ENCODE measurements at regions not wholly inside any gene's neighbourhood (a gene's known extent, or its start where the extent isn't known, plus 50 kb on each side); places are given as distances from the start of the nearest gene placed in this dataset.

DNA sequence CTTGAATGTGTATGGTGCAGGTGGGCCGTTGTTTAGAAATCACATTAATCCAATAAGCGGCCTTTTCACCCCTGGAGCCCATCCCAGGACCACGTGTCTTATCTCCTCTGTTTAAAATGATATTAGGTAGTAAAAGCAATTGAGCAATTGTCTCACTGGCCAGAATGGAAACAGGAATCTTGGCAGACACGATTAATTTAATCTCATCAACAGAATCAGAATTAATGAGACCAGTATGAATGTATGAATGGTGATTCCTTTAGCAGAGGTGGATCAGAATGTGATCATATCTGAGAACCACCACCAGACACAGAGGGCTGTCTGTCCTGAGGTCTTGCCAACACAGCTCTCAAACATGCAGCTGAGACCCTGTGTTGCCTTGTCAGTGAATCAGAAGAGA, 1591.4 kb downstream of the REEP3 start:
- Histone ChIP-seq H3F3A (ENCODE audit: insufficient read depth, low read length) (no peaks in the 10 kb centered on the region), H3K27me3 (ENCODE audit: insufficient read depth, low read length) (no peaks in the 10 kb centered on the region), H3K27ac (ENCODE audit: low read depth, low read length, poor library complexity, severe bottlenecking) (no peak overlapping the region), H3K9ac (ENCODE audit: low read length) (no peak overlapping the region), H3K4me3 (ENCODE audit: low read depth, low read length, poor library complexity, severe bottlenecking) (no peak overlapping the region), H3K79me2 (ENCODE audit: insufficient read depth, low read length) (no peaks in the 10 kb centered on the region), H3K4me1 (ENCODE audit: insufficient read depth, low read length, severe bottlenecking) (no peaks in the 10 kb centered on the region), H3K9me3 (ENCODE audit: low read length) (no peaks in the 10 kb centered on the region), H4K20me1 (ENCODE audit: insufficient read depth, low read length) (no peaks in the 10 kb centered on the region), H3K36me3 (ENCODE audit: insufficient read depth, low read length) (no peaks in the 10 kb centered on the region), H3K4me2 (ENCODE audit: low read length) (no peak overlapping the region), H2AFZ (ENCODE audit: low read length) (no peak overlapping the region), H3K9me2 (ENCODE audit: low read depth, low read length) (no peaks in the 10 kb centered on the region)
- TF ChIP-seq EZH2 (IDR thresholded peaks at IDR 0.05; ENCODE audit: borderline replicate concordance, low read length): no peak
- TF ChIP-seq, protein P1, sequence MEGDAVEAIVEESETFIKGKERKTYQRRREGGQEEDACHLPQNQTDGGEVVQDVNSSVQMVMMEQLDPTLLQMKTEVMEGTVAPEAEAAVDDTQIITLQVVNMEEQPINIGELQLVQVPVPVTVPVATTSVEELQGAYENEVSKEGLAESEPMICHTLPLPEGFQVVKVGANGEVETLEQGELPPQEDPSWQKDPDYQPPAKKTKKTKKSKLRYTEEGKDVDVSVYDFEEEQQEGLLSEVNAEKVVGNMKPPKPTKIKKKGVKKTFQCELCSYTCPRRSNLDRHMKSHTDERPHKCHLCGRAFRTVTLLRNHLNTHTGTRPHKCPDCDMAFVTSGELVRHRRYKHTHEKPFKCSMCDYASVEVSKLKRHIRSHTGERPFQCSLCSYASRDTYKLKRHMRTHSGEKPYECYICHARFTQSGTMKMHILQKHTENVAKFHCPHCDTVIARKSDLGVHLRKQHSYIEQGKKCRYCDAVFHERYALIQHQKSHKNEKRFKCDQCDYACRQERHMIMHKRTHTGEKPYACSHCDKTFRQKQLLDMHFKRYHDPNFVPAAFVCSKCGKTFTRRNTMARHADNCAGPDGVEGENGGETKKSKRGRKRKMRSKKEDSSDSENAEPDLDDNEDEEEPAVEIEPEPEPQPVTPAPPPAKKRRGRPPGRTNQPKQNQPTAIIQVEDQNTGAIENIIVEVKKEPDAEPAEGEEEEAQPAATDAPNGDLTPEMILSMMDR (IDR thresholded peaks at IDR 0.05; ENCODE audit: low read length): no peak

DNA sequence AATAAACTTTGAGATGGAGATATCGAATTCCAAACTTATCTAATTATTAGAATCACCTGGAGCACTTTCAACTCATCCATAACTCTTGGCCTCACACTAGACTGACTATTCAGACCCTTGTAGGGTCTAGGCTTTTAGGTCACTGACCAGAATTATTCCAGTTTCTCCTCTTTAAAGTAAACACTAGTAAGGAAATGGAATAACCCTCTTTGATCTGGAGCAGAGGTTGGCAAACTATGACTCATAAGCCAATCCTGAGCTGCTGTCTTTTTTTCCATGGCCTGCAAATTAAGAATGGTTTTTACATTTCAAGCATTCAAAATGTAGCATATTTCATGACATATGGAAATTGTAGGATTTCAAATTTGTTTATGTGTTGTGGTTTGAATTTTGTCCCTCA, 1601.9 kb downstream of the REEP3 start:
- H3K9ac ChIP-seq (ENCODE audit: low read length): no peak overlapping the region
- H3K9me2 ChIP-seq (ENCODE audit: low read depth, low read length): no peaks in the 10 kb centered on the region
- H3K4me1 ChIP-seq (ENCODE audit: insufficient read depth, low read length, severe bottlenecking): no peaks in the 10 kb centered on the region
- no peak overlapping the region for H2AFZ ChIP-seq (ENCODE audit: low read length)
- H3K4me3 ChIP-seq (ENCODE audit: low read depth, low read length, poor library complexity, severe bottlenecking): no peak overlapping the region
- no peaks in the 10 kb centered on the region for H3K79me2 ChIP-seq (ENCODE audit: insufficient read depth, low read length)
- H3F3A ChIP-seq (ENCODE audit: insufficient read depth, low read length): no peaks in the 10 kb centered on the region
- H3K9me3 ChIP-seq (ENCODE audit: low read length): no peaks in the 10 kb centered on the region
- TF ChIP-seq, protein P1 (IDR thresholded peaks at IDR 0.05; ENCODE audit: low read length): no peak
- TF ChIP-seq EZH2 (IDR thresholded peaks at IDR 0.05; ENCODE audit: borderline replicate concordance, low read length): no peak
- no peaks in the 10 kb centered on the region for H4K20me1 ChIP-seq (ENCODE audit: insufficient read depth, low read length)
- H3K27me3 ChIP-seq (ENCODE audit: insufficient read depth, low read length): no peaks in the 10 kb centered on the region
- H3K36me3 ChIP-seq (ENCODE audit: insufficient read depth, low read length): no peaks in the 10 kb centered on the region
- H3K27ac ChIP-seq (ENCODE audit: low read depth, low read length, poor library complexity, severe bottlenecking): no peak overlapping the region
- no peak overlapping the region for H3K4me2 ChIP-seq (ENCODE audit: low read length)

DNA sequence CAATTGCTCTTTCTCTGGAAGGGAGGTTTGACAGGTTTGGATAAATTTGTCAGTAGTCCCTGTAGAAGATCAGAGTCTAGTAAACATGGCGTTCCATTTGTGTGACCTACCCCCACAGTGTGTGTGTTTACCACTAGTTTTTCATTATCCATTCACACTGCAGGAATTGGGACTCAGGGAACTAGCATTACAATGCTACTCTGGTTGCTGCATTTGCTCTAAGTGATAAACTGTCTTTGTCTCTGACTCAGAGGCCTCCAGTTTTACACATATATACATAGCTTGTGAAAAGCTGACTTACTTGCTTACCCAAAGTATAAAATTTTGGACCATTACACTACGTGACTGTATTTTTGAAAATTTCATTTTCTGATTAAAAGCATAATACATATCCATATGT, 1604.0 kb downstream of the REEP3 start:
- Histone ChIP-seq H3F3A (ENCODE audit: insufficient read depth, low read length) (no peaks in the 10 kb centered on the region), H3K9ac (ENCODE audit: low read length) (no peak overlapping the region), H3K4me1 (ENCODE audit: insufficient read depth, low read length, severe bottlenecking) (no peaks in the 10 kb centered on the region), H3K27me3 (ENCODE audit: insufficient read depth, low read length) (no peaks in the 10 kb centered on the region), H2AFZ (ENCODE audit: low read length) (no peak overlapping the region), H3K4me3 (ENCODE audit: low read depth, low read length, poor library complexity, severe bottlenecking) (no peak overlapping the region), H4K20me1 (ENCODE audit: insufficient read depth, low read length) (no peaks in the 10 kb centered on the region), H3K9me2 (ENCODE audit: low read depth, low read length) (no peaks in the 10 kb centered on the region), H3K79me2 (ENCODE audit: insufficient read depth, low read length) (no peaks in the 10 kb centered on the region), H3K4me2 (ENCODE audit: low read length) (no peak overlapping the region), H3K9me3 (ENCODE audit: low read length) (no peaks in the 10 kb centered on the region), H3K27ac (ENCODE audit: low read depth, low read length, poor library complexity, severe bottlenecking) (no peak overlapping the region), H3K36me3 (ENCODE audit: insufficient read depth, low read length) (no peaks in the 10 kb centered on the region)
- no peak for TF ChIP-seq EZH2 (IDR thresholded peaks at IDR 0.05; ENCODE audit: borderline replicate concordance, low read length)
- TF ChIP-seq, protein P1 (IDR thresholded peaks at IDR 0.05; ENCODE audit: low read length): no peak
